Chondrocyte (in vitro differentiated cells): ENCODE measurements at regions not wholly inside any gene's neighbourhood (a gene's known extent, or its start where the extent isn't known, plus 50 kb on each side); places are given as distances from the start of the nearest gene placed in this dataset.

Experiments
- DNase-seq: peaks from one replicate; pipeline ENCODE4 v3.0.0; 2021; ENCODE audit warnings: mixed read lengths, low spot score
- H3K27ac Mint-ChIP-seq: one replicate; pipeline ENCODE4 v1.8.0; 2021; ENCODE audit warnings: mild to moderate bottlenecking, moderate library complexity, mixed read lengths; ENCODE audit not compliant: unreplicated experiment
- H3K27me3 Mint-ChIP-seq: 2 replicates; pipeline ENCODE4 v1.8.0; 2021; ENCODE audit warnings: low read depth, mixed read lengths
- H3K36me3 Mint-ChIP-seq: 2 replicates; pipeline ENCODE4 v1.8.0; 2021; ENCODE audit warnings: low read depth, mixed read lengths
- H3K4me1 Mint-ChIP-seq: 2 replicates; pipeline ENCODE4 v1.8.0; 2021; ENCODE audit warnings: low read depth, mild to moderate bottlenecking, mixed read lengths
- H3K4me3 Mint-ChIP-seq: one replicate; pipeline ENCODE4 v1.8.0; 2021; ENCODE audit warnings: mild to moderate bottlenecking, moderate library complexity, mixed read lengths; ENCODE audit not compliant: unreplicated experiment
- H3K9me3 Mint-ChIP-seq: 2 replicates; pipeline ENCODE4 v1.8.0; 2021; ENCODE audit warnings: low read depth, mixed read lengths
- TF ChIP-seq, protein P1 (sequence below): fragments of 200-600 bp; sonication (generic); IDR thresholded peaks from 2 replicates; pipeline ENCODE4 v1.5.0; 2021; ENCODE audit warnings: antibody characterized with exemption, mild to moderate bottlenecking, moderate library complexity

DNA sequence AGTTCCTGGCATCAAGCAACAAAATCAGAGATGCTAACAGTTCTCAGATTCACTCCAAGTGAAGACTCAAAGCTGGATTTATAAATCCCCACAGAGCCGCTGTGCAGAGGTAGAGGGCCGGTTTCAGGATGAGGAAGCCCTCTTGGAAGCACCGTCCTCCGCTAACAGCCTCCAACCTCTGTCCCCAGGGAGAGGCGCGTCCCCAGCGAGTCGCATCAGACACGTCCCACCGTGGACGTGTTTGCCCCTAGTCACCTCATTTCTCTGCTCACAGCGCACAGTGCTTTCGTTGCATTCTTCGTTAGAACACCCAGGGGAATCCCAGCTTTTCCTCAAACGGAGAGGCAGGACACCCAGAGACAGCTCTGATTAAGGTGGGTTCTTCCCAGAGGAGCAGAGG is 642.9 kb downstream of the BRD1 start:
- Mint-ChIP-seq H3K4me3 (no peak overlapping the region), H3K36me3 (no peaks in the 10 kb centered on the region), H3K27ac (no peak overlapping the region), H3K27me3 (no peaks in the 10 kb centered on the region), H3K4me1 (no peaks in the 10 kb centered on the region), H3K9me3 (peaks cover 26% of the 10 kb centered on the region)
- peak; percentile 73 for DNase-seq
- TF ChIP-seq, protein P1, sequence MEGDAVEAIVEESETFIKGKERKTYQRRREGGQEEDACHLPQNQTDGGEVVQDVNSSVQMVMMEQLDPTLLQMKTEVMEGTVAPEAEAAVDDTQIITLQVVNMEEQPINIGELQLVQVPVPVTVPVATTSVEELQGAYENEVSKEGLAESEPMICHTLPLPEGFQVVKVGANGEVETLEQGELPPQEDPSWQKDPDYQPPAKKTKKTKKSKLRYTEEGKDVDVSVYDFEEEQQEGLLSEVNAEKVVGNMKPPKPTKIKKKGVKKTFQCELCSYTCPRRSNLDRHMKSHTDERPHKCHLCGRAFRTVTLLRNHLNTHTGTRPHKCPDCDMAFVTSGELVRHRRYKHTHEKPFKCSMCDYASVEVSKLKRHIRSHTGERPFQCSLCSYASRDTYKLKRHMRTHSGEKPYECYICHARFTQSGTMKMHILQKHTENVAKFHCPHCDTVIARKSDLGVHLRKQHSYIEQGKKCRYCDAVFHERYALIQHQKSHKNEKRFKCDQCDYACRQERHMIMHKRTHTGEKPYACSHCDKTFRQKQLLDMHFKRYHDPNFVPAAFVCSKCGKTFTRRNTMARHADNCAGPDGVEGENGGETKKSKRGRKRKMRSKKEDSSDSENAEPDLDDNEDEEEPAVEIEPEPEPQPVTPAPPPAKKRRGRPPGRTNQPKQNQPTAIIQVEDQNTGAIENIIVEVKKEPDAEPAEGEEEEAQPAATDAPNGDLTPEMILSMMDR, result no peak

DNA sequence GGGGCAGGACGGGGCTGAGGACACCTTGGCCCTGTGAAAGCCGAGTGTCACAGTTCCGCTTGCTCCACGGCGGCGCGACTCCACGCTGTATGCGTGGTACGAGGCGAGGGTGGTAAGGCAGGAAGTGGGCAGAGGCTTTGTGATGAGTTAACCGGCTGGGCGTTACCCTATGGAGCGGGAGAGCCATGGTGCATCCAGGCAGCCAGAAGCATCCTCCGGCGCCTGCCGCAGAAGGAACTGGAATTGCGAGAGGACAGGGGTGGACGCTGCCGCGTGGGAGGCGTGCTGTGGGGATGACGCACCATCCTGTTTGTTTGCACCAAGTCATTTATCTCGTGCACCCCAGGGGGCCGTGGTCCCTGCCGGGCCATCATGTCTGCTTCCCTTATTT is 643.9 kb downstream of the BRD1 start:
- H3K4me1 Mint-ChIP-seq, result no peaks in the 10 kb centered on the region
- H3K9me3 Mint-ChIP-seq, result peaks cover 17% of the 10 kb centered on the region
- peak; percentile 87 for DNase-seq
- TF ChIP-seq, protein P1, result no peak
- H3K4me3 Mint-ChIP-seq, result no peak overlapping the region
- no peak overlapping the region for H3K27ac Mint-ChIP-seq
- no peaks in the 10 kb centered on the region for H3K36me3 Mint-ChIP-seq
- no peaks in the 10 kb centered on the region for H3K27me3 Mint-ChIP-seq

DNA sequence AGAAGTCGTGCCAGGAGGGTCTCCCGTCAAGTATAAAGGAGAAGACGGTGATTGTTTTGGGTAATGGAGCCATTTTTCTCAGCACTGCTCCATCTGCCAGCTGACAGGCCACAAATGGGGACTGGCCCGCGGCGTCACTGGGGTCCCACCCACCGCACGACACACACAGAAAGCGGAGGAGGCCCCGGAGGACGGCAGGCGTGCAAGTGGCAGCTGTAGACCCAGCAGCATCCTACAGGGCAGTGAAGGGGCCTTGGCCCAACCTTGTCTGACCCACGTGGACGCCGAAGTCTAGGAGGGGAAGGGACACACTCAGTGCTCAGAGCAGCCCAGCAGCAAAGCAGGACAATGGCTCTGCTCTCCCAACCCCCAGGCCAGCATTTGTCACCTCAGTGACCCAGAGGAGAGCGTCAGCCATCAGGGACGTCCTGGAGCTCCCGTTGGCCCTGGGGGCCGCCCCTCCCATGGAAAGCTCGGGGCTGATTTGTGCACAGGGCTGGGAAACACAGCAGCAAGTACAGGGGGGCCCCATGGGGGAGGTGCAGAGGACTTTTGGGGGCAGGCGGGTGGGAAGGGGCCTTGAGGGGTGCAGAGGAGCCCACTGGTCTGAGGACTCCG is 644.4 kb downstream of the BRD1 start:
- Mint-ChIP-seq H3K36me3 (no peaks in the 10 kb centered on the region), H3K27me3 (no peaks in the 10 kb centered on the region), H3K27ac (no peak overlapping the region), H3K4me3 (no peak overlapping the region), H3K4me1 (no peaks in the 10 kb centered on the region), H3K9me3 (peaks cover 12% of the 10 kb centered on the region)
- DNase-seq, result peak; percentile 77
- TF ChIP-seq, protein P1, result no peak

DNA sequence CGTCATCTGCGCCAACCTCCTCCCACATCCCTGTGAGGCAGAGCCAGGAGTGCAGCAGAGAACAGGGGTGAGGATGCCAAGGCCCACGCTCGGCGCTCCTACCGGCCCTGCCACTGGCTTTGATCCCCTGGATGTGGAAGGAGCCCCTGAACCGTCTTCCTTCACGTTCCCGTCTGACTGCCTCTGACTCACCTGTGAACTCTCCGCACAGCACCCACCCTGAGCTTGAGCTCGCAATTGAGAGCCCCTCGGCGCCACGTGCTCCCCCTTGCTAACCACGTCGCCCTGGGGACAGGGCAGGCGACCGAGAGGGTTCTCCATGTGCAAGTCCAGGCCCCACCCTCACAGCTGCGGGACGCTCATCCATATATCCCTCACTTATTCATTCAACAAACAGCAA is 645.3 kb downstream of the BRD1 start:
- peak; percentile 83 for DNase-seq
- TF ChIP-seq, protein P1, result no peak
- Mint-ChIP-seq H3K27me3 (no peaks in the 10 kb centered on the region), H3K4me3 (no peak overlapping the region), H3K9me3 (peaks cover 8% of the 10 kb centered on the region), H3K27ac (no peak overlapping the region), H3K36me3 (no peaks in the 10 kb centered on the region), H3K4me1 (no peaks in the 10 kb centered on the region)

DNA sequence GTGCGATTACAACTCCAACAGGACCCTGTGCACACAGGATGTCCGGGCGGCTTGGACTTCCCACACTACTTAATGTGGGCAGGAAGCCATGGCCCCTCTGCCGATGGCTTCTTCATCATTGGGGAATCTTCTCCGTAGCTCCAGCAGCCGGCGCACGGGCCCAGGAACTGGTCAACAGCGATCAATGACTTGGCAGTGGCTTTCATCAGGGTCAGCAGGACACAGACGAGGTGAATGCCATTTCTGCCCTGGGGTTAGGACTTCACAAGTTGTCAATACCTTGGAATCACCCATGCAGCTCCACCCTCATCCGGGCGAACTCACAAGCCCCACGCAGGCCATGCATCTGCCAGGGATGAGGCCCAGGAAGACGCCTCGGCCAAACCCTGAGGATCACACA is 645.7 kb downstream of the BRD1 start:
- H3K4me3 Mint-ChIP-seq, result no peak overlapping the region
- H3K4me1 Mint-ChIP-seq, result no peaks in the 10 kb centered on the region
- TF ChIP-seq, protein P1, result no peak
- H3K27me3 Mint-ChIP-seq, result no peaks in the 10 kb centered on the region
- H3K9me3 Mint-ChIP-seq, result peaks cover 8% of the 10 kb centered on the region
- H3K36me3 Mint-ChIP-seq, result no peaks in the 10 kb centered on the region
- H3K27ac Mint-ChIP-seq, result no peak overlapping the region
- peak; percentile 72 for DNase-seq
